ENCODE measurements at regions not wholly inside any gene's neighbourhood (a gene's known extent, or its start where the extent isn't known, plus 50 kb on each side); places are given as distances from the start of the nearest gene placed in this dataset.

DNA sequence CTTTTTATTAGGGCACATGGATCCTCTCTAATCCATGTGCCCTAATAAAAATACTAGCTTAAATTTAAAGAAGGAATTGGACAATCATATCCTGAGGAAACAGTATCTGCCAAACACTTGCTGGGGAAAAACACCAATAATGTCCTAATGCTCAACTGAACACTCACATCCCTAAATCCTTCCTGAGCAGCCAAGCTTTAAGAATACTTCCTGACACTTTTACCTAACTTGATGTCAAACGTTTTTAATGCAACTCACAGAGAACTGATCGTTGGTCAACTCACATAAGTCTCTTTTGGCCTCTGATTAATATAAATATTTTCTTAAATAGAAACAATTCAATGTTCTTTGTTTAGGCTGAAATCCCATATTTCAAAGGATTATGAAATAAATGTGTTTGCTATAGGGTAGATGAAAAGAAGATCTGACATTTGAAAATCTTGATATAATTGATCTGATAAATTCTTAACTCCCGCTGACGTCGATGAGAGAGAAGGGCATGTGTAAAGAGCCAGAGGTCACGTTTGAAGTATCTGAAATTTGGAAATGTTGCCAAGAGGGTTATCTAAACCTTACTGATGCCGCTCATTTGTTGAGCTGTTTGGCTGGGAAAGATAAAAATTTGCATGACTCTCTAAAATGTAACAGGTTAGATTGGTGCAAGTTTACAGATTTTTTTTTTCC lies 122.8 kb upstream of the RHOBTB1 start:
- H3K4me3 Mint-ChIP-seq: no peak overlapping the region
- intact Hi-C loops (cut with DNase I, micrococcal nuclease): no loop called here
- Histone ChIP-seq H3K27me3 (ENCODE audit: control insufficient read depth in 1 of 2, insufficient read depth in 2 of 2, low read length in 2 of 2) (no peaks in the 10 kb centered on the region), H3K4me3 (ENCODE audit: low read length) (no peak overlapping the region), H3K36me3 (ENCODE audit: insufficient read depth, low read length) (no peaks in the 10 kb centered on the region), H3K4me1 (ENCODE audit: insufficient read depth, low read length) (no peaks in the 10 kb centered on the region), H3K9me3 (ENCODE audit: control insufficient read depth in 1 of 2, insufficient read depth in 1 of 2, low read length in 2 of 2) (no peaks in the 10 kb centered on the region), H3K27ac (ENCODE audit: low read depth in 1 of 2, low read length in 2 of 2) (no peak overlapping the region)
- TF ChIP-seq, protein P1, sequence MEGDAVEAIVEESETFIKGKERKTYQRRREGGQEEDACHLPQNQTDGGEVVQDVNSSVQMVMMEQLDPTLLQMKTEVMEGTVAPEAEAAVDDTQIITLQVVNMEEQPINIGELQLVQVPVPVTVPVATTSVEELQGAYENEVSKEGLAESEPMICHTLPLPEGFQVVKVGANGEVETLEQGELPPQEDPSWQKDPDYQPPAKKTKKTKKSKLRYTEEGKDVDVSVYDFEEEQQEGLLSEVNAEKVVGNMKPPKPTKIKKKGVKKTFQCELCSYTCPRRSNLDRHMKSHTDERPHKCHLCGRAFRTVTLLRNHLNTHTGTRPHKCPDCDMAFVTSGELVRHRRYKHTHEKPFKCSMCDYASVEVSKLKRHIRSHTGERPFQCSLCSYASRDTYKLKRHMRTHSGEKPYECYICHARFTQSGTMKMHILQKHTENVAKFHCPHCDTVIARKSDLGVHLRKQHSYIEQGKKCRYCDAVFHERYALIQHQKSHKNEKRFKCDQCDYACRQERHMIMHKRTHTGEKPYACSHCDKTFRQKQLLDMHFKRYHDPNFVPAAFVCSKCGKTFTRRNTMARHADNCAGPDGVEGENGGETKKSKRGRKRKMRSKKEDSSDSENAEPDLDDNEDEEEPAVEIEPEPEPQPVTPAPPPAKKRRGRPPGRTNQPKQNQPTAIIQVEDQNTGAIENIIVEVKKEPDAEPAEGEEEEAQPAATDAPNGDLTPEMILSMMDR (IDR thresholded peaks at IDR 0.05): no peak
- H3K27me3 Mint-ChIP-seq: no peaks in the 10 kb centered on the region
- POLR2A ChIA-PET: no interaction called here
- no peaks in the 10 kb centered on the region for H3K9me3 Mint-ChIP-seq
- ATAC-seq (ENCODE audit: poor library complexity) (no peak), DNase-seq (no peak)
- no peak overlapping the region for H3K27ac Mint-ChIP-seq
- no peaks in the 10 kb centered on the region for H3K36me3 Mint-ChIP-seq (ENCODE audit: low read depth)
- CTCF ChIA-PET: interaction anchor here (3.1 kb wide), 1 partner anchor 14 kb away, joined by 7 read pairs; no protein-coding TSS in a partner anchor
- no peaks in the 10 kb centered on the region for H3K4me1 Mint-ChIP-seq (ENCODE audit: low read depth)

DNA sequence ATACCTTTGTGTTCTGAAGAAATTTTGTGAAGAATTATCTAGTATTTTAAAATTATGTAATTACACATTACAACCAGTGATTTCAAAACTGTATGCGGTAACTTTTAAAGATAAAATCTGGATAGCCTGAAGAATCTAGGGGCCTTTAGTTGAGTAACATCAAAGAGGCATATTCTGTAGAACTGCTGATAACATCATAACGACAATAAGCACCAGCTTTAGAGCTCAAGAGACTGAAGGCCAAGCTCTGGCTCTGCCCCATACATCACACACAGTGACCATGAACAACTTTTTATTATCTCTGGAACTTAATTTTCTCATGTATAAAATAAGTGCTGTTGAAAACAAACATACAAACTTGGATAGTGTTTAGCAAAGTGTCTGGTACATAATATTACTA lies 121.1 kb upstream of the RHOBTB1 start:
- Histone ChIP-seq H3K4me3 (ENCODE audit: low read length) (no peak overlapping the region), H3K27ac (ENCODE audit: low read depth in 1 of 2, low read length in 2 of 2) (no peak overlapping the region), H3K4me1 (ENCODE audit: insufficient read depth, low read length) (no peaks in the 10 kb centered on the region), H3K27me3 (ENCODE audit: control insufficient read depth in 1 of 2, insufficient read depth in 2 of 2, low read length in 2 of 2) (no peaks in the 10 kb centered on the region), H3K9me3 (ENCODE audit: control insufficient read depth in 1 of 2, insufficient read depth in 1 of 2, low read length in 2 of 2) (no peaks in the 10 kb centered on the region), H3K36me3 (ENCODE audit: insufficient read depth, low read length) (no peaks in the 10 kb centered on the region)
- DNase-seq: no peak
- TF ChIP-seq, protein P1 (IDR thresholded peaks at IDR 0.05): no peak
- Mint-ChIP-seq H3K27me3 (no peaks in the 10 kb centered on the region), H3K4me1 (ENCODE audit: low read depth) (no peaks in the 10 kb centered on the region), H3K4me3 (no peak overlapping the region), H3K9me3 (no peaks in the 10 kb centered on the region), H3K27ac (no peak overlapping the region), H3K36me3 (ENCODE audit: low read depth) (no peaks in the 10 kb centered on the region)
- CTCF ChIA-PET: no interaction called here
- intact Hi-C loops (cut with DNase I, micrococcal nuclease): no loop called here
- no peak for ATAC-seq (ENCODE audit: poor library complexity)
- POLR2A ChIA-PET: no interaction called here

DNA sequence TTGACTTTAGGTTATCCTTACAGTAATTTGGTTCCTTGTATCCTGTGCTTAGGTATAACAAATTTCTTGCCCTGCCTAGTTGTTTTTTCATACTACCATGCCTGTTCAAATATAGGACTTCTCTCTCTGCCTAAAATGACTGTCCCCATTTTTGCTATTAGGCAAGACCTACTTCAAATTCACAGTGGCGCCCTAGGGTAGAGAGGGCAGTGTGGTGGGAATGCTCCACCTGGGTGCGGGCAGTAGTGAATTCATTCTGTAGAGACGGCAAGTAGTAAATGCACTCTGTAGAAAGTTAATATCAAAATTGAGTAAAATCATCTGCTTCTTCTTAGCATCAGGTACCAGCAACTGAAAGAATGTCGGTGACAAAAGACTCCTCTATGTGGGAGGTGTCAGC lies 120.4 kb upstream of the RHOBTB1 start:
- POLR2A ChIA-PET: no interaction called here
- H3K27me3 Mint-ChIP-seq: no peaks in the 10 kb centered on the region
- H3K4me3 ChIP-seq (ENCODE audit: low read length): no peak overlapping the region
- ATAC-seq (ENCODE audit: poor library complexity): no peak
- H3K4me3 Mint-ChIP-seq: no peak overlapping the region
- no peaks in the 10 kb centered on the region for H3K36me3 Mint-ChIP-seq (ENCODE audit: low read depth)
- no peaks in the 10 kb centered on the region for H3K4me1 Mint-ChIP-seq (ENCODE audit: low read depth)
- H3K27ac ChIP-seq (ENCODE audit: low read depth in 1 of 2, low read length in 2 of 2): no peak overlapping the region
- no peaks in the 10 kb centered on the region for H3K9me3 ChIP-seq (ENCODE audit: control insufficient read depth in 1 of 2, insufficient read depth in 1 of 2, low read length in 2 of 2)
- intact Hi-C loops (cut with DNase I, micrococcal nuclease): no loop called here
- no peak for DNase-seq
- no peaks in the 10 kb centered on the region for H3K4me1 ChIP-seq (ENCODE audit: insufficient read depth, low read length)
- H3K27me3 ChIP-seq (ENCODE audit: control insufficient read depth in 1 of 2, insufficient read depth in 2 of 2, low read length in 2 of 2): no peaks in the 10 kb centered on the region
- TF ChIP-seq, protein P1 (IDR thresholded peaks at IDR 0.05): no peak
- CTCF ChIA-PET: no interaction called here
- H3K27ac Mint-ChIP-seq: no peak overlapping the region
- H3K9me3 Mint-ChIP-seq: no peaks in the 10 kb centered on the region
- H3K36me3 ChIP-seq (ENCODE audit: insufficient read depth, low read length): no peaks in the 10 kb centered on the region

Measured in CD4-positive, alpha-beta T cell (primary cell).